Endometrium (tissue), 2 donors: ENCODE measurements at regions not wholly inside any gene's neighbourhood (a gene's known extent, or its start where the extent isn't known, plus 50 kb on each side); places are given as distances from the start of the nearest gene placed in this dataset.
"Not testable (repeated sequence)": the region's sequence is repeated elsewhere in the genome, so short reads cannot be mapped to it uniquely, and the experiment has no call there.

Experiments used
- FAIRE-seq: peaks from 2 replicates; lab custom pipeline; 2012; peaks lifted over from hg19 to GRCh38; lab: Jason Lieb, UNC
- donor health status: control.
- donor health status: control.

- FAIRE-seq = peak; percentile 89
These were observed 949.2 kb downstream of the MCTP2 start for GRCh38 chr15:95180530-95180929.

GRCh38 chr15:95182091-95182490 is 950.7 kb downstream of the MCTP2 start:
- FAIRE-seq = no peak

GRCh38 chr15:95192923-95193322 is 961.6 kb downstream of the MCTP2 start:
- FAIRE-seq = no peak

GRCh38 chr15:95194746-95195145 is 963.4 kb downstream of the MCTP2 start:
- FAIRE-seq = no peak

- no peak for FAIRE-seq
These were observed 965.0 kb downstream of the MCTP2 start for GRCh38 chr15:95196176-95196915.

GRCh38 chr15:95202569-95203349 is 971.4 kb downstream of the MCTP2 start:
- FAIRE-seq = no peak

GRCh38 chr15:95205077-95205476 is 973.7 kb downstream of the MCTP2 start:
- no peak for FAIRE-seq

- FAIRE-seq = not testable (repeated sequence)
These were observed 974.5 kb downstream of the MCTP2 start for GRCh38 chr15:95205830-95206229.

- FAIRE-seq = no peak
These were observed 976.7 kb downstream of the MCTP2 start for GRCh38 chr15:95208071-95208470.

- FAIRE-seq = no peak
These were observed 977.6 kb downstream of the MCTP2 start for GRCh38 chr15:95208988-95209387.

- FAIRE-seq = no peak
These were observed 979.1 kb downstream of the MCTP2 start for GRCh38 chr15:95210436-95210981.

- no peak for FAIRE-seq
These were observed 983.7 kb downstream of the MCTP2 start for GRCh38 chr15:95215017-95215416.

GRCh38 chr15:95226835-95227234 is 995.5 kb downstream of the MCTP2 start:
- no peak for FAIRE-seq

GRCh38 chr15:95227235-95227634 is 995.9 kb downstream of the MCTP2 start:
- no peak for FAIRE-seq

- FAIRE-seq = no peak
These were observed 997.6 kb downstream of the MCTP2 start for GRCh38 chr15:95228856-95229555.

GRCh38 chr15:95235033-95235432 is 1003.7 kb downstream of the MCTP2 start:
- no peak for FAIRE-seq

- no peak for FAIRE-seq
These were observed 1016.0 kb downstream of the MCTP2 start for GRCh38 chr15:95247071-95247984.

GRCh38 chr15:95249524-95249923 is 1018.2 kb downstream of the MCTP2 start:
- FAIRE-seq = no peak

- no peak for FAIRE-seq
These were observed 1021.0 kb downstream of the MCTP2 start for GRCh38 chr15:95252404-95252803.

GRCh38 chr15:95254263-95254662 is 1022.9 kb downstream of the MCTP2 start:
- no peak for FAIRE-seq

GRCh38 chr15:95259513-95259912 is 1028.2 kb downstream of the MCTP2 start:
- peak; percentile 71 for FAIRE-seq

- no peak for FAIRE-seq
These were observed 1028.6 kb downstream of the MCTP2 start for GRCh38 chr15:95259965-95260364.
